B cell (primary cell): ENCODE measurements at regions not wholly inside any gene's neighbourhood (a gene's known extent, or its start where the extent isn't known, plus 50 kb on each side); places are given as distances from the start of the nearest gene placed in this dataset.

ENCODE experiments used
- EZH2 ChIP-seq: IDR thresholded peaks from 2 replicates; pipeline ENCODE4 v1.6.1; 2012; ENCODE audit warnings: borderline replicate concordance, low read depth, mild to moderate bottlenecking, moderate library complexity, low read length; ENCODE audit not compliant: insufficient read depth, poor library complexity, severe bottlenecking
- TF ChIP-seq, protein P1 (sequence below): fragments of 200-600 bp; IDR thresholded peaks from one replicate; pipeline ENCODE4 v1.8.0; 2022; ENCODE audit warnings: antibody characterized with exemption, mild to moderate bottlenecking

DNA sequence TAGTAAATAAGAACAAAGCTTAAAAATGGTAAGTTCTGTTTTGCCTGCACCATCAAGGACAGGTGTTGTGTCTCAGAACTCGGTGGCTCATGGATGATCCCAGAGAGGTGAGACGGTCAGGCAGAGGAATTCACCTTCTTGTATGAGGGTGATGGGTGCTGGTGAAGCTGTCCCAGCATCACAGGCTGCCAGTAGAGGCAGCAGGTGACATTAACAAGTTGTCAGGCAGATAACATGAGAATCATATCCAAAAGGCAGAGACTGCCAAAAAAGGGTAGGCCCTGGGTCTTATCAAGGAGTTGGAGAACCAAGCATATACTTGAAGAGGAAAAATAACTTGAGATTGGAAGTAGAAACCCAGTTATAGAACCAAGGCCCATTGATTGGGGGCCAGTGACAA lies 437.8 kb downstream of the DYNC2H1 start:
- TF ChIP-seq, protein P1, sequence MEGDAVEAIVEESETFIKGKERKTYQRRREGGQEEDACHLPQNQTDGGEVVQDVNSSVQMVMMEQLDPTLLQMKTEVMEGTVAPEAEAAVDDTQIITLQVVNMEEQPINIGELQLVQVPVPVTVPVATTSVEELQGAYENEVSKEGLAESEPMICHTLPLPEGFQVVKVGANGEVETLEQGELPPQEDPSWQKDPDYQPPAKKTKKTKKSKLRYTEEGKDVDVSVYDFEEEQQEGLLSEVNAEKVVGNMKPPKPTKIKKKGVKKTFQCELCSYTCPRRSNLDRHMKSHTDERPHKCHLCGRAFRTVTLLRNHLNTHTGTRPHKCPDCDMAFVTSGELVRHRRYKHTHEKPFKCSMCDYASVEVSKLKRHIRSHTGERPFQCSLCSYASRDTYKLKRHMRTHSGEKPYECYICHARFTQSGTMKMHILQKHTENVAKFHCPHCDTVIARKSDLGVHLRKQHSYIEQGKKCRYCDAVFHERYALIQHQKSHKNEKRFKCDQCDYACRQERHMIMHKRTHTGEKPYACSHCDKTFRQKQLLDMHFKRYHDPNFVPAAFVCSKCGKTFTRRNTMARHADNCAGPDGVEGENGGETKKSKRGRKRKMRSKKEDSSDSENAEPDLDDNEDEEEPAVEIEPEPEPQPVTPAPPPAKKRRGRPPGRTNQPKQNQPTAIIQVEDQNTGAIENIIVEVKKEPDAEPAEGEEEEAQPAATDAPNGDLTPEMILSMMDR: no peak
- no peak for TF ChIP-seq EZH2
